ENCODE measurements at regions not wholly inside any gene's neighbourhood (a gene's known extent, or its start where the extent isn't known, plus 50 kb on each side); places are given as distances from the start of the nearest gene placed in this dataset.

GRCh38 chr12:126760092-126760491 lies 1506.9 kb upstream of the TMEM132C start:
- peaks cover 9% of the 10 kb centered on the region for H3K36me3 Mint-ChIP-seq
- H3K27ac Mint-ChIP-seq: no peak overlapping the region
- H3K9me3 Mint-ChIP-seq (ENCODE audit: low read depth): peaks cover 22% of the 10 kb centered on the region
- H3K27me3 Mint-ChIP-seq: peaks cover 5% of the 10 kb centered on the region
- peaks cover 3% of the 10 kb centered on the region for H3K4me1 Mint-ChIP-seq (ENCODE audit: low read depth)
- no peak overlapping the region for H3K4me3 Mint-ChIP-seq

- Mint-ChIP-seq H3K9me3 (ENCODE audit: low read depth) (peaks cover 22% of the 10 kb centered on the region), H3K4me1 (ENCODE audit: low read depth) (peaks cover 3% of the 10 kb centered on the region), H3K27ac (peak overlapping the region; percentile 62), H3K4me3 (no peak overlapping the region), H3K36me3 (peaks cover 9% of the 10 kb centered on the region), H3K27me3 (peaks cover 5% of the 10 kb centered on the region)
Measured at GRCh38 chr12:126761420-126761819, 1505.5 kb upstream of the TMEM132C start.

DNA sequence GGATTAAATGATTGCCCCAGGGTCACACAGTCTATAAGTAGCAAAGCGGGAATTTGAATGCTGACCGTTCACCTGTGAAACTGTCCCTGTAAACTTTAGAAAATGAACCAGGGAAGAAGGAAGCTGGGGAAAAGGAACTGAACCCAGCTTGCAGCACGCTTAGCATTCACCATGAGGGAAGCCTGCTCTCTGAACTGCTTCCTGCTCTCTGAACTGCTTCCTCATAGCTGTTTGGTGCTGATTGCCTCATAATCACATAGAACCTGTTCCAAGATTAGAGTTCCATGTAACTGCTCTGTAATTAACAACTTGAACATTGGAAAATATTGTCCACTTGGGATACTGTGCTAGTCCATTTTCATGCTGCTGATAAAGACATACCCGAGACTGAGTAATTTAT lies 1504.8 kb upstream of the TMEM132C start:
- Mint-ChIP-seq H3K27me3 (peaks cover 2% of the 10 kb centered on the region), H3K4me3 (no peak overlapping the region), H3K4me1 (ENCODE audit: low read depth) (peaks cover 3% of the 10 kb centered on the region), H3K36me3 (peaks cover 9% of the 10 kb centered on the region), H3K9me3 (ENCODE audit: low read depth) (peaks cover 22% of the 10 kb centered on the region), H3K27ac (no peak overlapping the region)

DNA sequence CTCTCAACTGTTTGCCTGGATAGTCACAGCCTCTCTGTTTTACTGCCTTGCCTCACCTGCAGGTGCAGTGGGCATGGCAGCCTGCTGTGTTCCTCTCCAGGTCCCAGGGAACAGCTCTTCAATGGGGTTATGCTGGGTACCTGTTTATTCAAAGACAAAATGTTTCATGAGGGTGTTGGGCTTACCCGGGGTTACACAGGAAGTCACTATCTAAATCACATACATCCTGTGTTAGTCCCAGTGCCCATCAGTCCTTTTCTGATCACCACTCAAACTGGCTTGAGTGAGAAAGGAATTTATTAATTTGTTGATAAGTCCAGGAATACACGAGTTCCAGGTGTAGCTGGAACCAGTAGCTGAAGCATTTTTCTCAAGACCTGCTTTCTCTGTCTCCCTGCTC lies 1503.6 kb upstream of the TMEM132C start:
- H3K9me3 Mint-ChIP-seq (ENCODE audit: low read depth): peaks cover 26% of the 10 kb centered on the region
- H3K36me3 Mint-ChIP-seq: peaks cover 9% of the 10 kb centered on the region
- H3K27me3 Mint-ChIP-seq: peaks cover 2% of the 10 kb centered on the region
- H3K4me1 Mint-ChIP-seq (ENCODE audit: low read depth): peaks cover 5% of the 10 kb centered on the region
- no peak overlapping the region for H3K27ac Mint-ChIP-seq
- H3K4me3 Mint-ChIP-seq: no peak overlapping the region

DNA sequence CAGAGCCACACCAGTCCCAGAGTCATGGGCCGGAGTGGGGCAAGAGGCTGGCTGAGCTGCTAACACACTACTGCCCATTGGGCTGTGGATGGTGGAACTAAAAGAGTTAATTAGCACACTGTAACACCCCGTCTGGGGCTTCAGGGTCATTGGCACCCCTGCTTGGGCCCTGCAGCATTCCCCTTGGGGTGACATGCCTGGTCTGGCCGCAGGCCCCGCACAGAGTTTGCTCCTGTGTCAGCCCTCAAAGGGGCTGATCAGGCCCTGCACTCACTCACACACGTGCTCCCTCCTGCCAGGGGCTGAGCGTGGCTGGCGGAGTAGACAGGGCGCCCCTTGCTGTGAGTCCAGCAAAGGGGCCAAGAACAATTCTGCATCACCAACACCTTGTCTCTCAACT lies 1499.6 kb upstream of the TMEM132C start:
- H3K27ac Mint-ChIP-seq: no peak overlapping the region
- peaks cover 32% of the 10 kb centered on the region for H3K9me3 Mint-ChIP-seq (ENCODE audit: low read depth)

DNA sequence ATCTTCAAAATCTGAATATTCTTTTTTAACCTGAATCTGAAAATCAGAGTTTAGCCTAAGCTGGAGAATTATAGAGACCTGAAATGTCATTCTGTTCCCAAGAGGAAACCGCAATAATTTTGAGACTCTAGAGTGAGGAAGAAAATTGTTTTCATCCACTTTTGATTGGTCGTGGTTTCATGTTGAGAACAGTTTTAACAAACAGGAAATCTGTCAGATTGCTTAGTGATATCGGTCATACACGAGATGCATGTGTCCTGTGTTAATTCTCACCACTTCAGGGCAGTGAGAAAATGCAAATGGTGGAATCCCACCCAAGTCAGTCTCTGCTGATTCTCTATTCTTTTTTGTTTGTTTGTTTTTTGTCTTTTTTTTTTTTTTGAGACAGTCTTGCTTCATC lies 1498.5 kb upstream of the TMEM132C start:
- Mint-ChIP-seq H3K27me3 (no peaks in the 10 kb centered on the region), H3K9me3 (ENCODE audit: low read depth) (peaks cover 26% of the 10 kb centered on the region), H3K27ac (no peak overlapping the region), H3K36me3 (peaks cover 8% of the 10 kb centered on the region), H3K4me3 (no peak overlapping the region), H3K4me1 (ENCODE audit: low read depth) (peaks cover 14% of the 10 kb centered on the region)

More for the DNA sequence above, 1499.6 kb upstream of the TMEM132C start:
- H3K4me3 Mint-ChIP-seq: no peak overlapping the region
- H3K36me3 Mint-ChIP-seq: peaks cover 8% of the 10 kb centered on the region
- peaks cover 2% of the 10 kb centered on the region for H3K27me3 Mint-ChIP-seq
- peaks cover 10% of the 10 kb centered on the region for H3K4me1 Mint-ChIP-seq (ENCODE audit: low read depth)

DNA sequence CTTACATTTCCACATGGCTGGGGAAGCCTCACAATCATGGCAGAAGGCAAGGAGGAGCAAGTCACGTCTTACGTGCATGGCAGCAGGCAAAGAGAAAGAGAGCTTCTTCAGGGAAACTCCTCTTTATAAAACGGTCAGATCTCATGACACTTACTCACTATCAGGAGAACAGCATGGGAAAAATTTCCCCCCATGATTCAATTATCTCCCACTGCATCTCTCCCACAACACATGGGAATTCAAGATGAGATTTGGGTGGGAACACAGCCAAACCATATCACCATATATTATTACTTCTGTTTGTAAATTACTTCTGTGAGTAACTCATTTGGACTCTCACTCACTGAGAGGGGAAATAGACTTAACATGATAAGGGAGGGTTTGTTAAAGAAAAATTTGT lies 1496.8 kb upstream of the TMEM132C start:
- Mint-ChIP-seq H3K9me3 (ENCODE audit: low read depth) (peaks cover 19% of the 10 kb centered on the region), H3K36me3 (peaks cover 3% of the 10 kb centered on the region), H3K27me3 (peaks cover 3% of the 10 kb centered on the region)

GRCh38 chr12:126772171-126772864 lies 1494.7 kb upstream of the TMEM132C start:
- Mint-ChIP-seq H3K4me3 (peak overlapping the region; percentile 85), H3K27me3 (peaks cover 3% of the 10 kb centered on the region), H3K9me3 (ENCODE audit: low read depth) (peaks cover 19% of the 10 kb centered on the region), H3K36me3 (peaks cover 3% of the 10 kb centered on the region), H3K4me1 (ENCODE audit: low read depth) (peaks cover 14% of the 10 kb centered on the region), H3K27ac (peak overlapping the region; percentile 95)

More for the DNA sequence above, 1496.8 kb upstream of the TMEM132C start:
- H3K27ac Mint-ChIP-seq: no peak overlapping the region
- H3K4me3 Mint-ChIP-seq: peak overlapping the region; percentile 21
- H3K4me1 Mint-ChIP-seq (ENCODE audit: low read depth): peaks cover 14% of the 10 kb centered on the region

DNA sequence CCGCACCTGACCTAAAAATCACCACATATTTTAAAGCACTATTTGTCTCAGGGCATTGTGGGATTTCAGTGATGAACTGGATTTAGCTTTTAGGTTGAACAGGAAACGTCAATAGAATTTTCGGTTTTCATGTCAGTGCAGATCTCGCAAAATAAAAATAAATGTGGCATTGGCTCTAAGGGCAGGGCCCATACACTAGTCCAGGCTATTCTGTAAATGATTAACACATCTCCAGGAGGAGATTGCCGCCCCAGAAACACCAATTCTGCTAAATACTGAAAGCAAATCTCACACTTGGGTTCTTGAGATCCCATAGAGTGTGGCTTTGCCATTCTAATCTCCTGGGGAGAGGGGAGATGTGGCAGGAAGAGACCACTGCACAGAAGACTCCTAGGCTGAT lies 1494.0 kb upstream of the TMEM132C start:
- Mint-ChIP-seq H3K4me3 (no peak overlapping the region), H3K9me3 (ENCODE audit: low read depth) (peaks cover 19% of the 10 kb centered on the region), H3K36me3 (peaks cover 3% of the 10 kb centered on the region), H3K27ac (peak overlapping the region; percentile 30), H3K4me1 (ENCODE audit: low read depth) (peaks cover 14% of the 10 kb centered on the region), H3K27me3 (peaks cover 3% of the 10 kb centered on the region)

DNA sequence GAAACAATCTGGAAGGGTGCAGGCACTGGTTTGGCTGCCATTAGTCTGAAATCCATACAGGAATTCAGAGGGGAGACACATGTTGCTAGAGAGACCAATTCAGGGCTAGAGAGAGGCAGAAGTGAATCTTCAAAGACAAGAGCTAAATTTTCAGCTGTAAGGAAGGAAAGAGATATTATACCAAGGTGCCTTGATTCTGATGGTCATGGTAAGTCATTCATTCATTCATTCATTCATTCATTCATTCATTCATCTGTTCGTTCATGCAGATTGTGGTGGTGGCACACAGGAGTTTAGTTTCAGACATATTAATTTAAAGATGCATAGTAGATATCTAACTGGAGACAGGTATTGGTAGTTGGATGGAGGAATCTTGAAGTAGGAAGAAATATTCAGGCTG lies 1493.5 kb upstream of the TMEM132C start:
- Mint-ChIP-seq H3K4me3 (no peak overlapping the region), H3K36me3 (peaks cover 3% of the 10 kb centered on the region), H3K9me3 (ENCODE audit: low read depth) (peaks cover 14% of the 10 kb centered on the region), H3K27ac (peak overlapping the region; percentile 30), H3K4me1 (ENCODE audit: low read depth) (peaks cover 12% of the 10 kb centered on the region), H3K27me3 (peaks cover 3% of the 10 kb centered on the region)

GRCh38 chr12:126776026-126776655 lies 1490.8 kb upstream of the TMEM132C start:
- H3K27ac Mint-ChIP-seq: no peak overlapping the region

GRCh38 chr12:126780343-126780742 lies 1486.6 kb upstream of the TMEM132C start:
- Mint-ChIP-seq H3K27me3 (no peaks in the 10 kb centered on the region), H3K4me1 (ENCODE audit: low read depth) (no peaks in the 10 kb centered on the region), H3K27ac (no peak overlapping the region), H3K9me3 (ENCODE audit: low read depth) (no peaks in the 10 kb centered on the region), H3K4me3 (no peak overlapping the region), H3K36me3 (no peaks in the 10 kb centered on the region)

More at GRCh38 chr12:126776026-126776655, 1490.8 kb upstream of the TMEM132C start:
- Mint-ChIP-seq H3K9me3 (ENCODE audit: low read depth) (peaks cover 10% of the 10 kb centered on the region), H3K4me1 (ENCODE audit: low read depth) (peaks cover 10% of the 10 kb centered on the region), H3K4me3 (no peak overlapping the region), H3K36me3 (peaks cover 3% of the 10 kb centered on the region), H3K27me3 (peaks cover 3% of the 10 kb centered on the region)

- Mint-ChIP-seq H3K4me3 (no peak overlapping the region), H3K27ac (no peak overlapping the region), H3K4me1 (ENCODE audit: low read depth) (no peaks in the 10 kb centered on the region)
Measured at GRCh38 chr12:126781593-126781992, 1485.4 kb upstream of the TMEM132C start.

DNA sequence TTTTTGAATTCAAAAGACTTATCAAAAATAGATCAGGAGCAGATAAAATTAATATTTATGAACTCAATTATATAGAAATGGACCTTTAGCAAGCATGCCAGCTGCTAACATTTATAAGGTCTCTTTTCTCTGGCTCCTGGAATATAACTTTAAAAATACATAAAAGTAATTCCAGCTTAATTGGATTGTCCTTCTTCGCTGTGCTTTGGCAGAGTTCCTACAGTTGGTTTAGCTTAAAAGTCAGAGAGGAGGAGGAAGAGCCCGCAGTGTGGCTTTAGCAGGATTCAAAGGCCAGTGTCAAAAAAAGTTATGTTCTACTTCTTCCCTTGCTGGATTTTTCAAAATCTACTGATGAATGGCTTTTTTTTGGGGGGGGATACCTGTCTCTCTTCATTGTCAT lies 1484.9 kb upstream of the TMEM132C start:
- Mint-ChIP-seq H3K27ac (no peak overlapping the region), H3K36me3 (no peaks in the 10 kb centered on the region), H3K27me3 (no peaks in the 10 kb centered on the region), H3K9me3 (ENCODE audit: low read depth) (no peaks in the 10 kb centered on the region), H3K4me3 (no peak overlapping the region), H3K4me1 (ENCODE audit: low read depth) (no peaks in the 10 kb centered on the region)

More at GRCh38 chr12:126781593-126781992, 1485.4 kb upstream of the TMEM132C start:
- H3K36me3 Mint-ChIP-seq: no peaks in the 10 kb centered on the region
- H3K27me3 Mint-ChIP-seq: no peaks in the 10 kb centered on the region
- H3K9me3 Mint-ChIP-seq (ENCODE audit: low read depth): no peaks in the 10 kb centered on the region

DNA sequence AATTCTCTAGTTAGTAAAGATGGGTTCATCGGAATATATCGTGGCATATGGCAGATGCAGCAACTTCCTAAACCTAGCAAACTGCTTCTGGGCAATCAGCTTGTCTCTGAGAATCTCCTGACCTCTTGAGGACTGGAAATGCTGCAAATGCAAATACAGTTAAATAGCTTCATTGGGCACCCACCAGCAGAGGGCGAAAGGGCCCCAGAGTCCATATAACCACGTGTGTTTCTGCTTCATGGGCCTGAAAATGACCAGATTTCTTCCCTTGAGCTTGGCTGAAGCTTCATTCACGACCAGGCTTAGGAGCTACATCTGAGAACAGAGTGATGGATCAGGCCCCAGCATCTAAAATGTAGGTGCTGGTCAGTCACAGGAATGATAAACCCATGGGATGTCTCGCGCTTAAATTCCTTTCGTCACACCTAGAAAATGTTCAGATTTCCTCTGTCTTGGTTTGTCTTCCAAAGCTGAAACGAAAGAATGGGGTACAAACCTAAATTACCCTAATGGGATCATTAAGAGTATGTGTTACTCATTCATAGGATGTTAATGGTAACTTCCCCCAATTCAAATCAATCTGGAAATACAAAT lies 1482.5 kb upstream of the TMEM132C start:
- Mint-ChIP-seq H3K27ac (no peak overlapping the region), H3K9me3 (ENCODE audit: low read depth) (peaks cover 5% of the 10 kb centered on the region), H3K27me3 (no peaks in the 10 kb centered on the region), H3K4me3 (no peak overlapping the region), H3K4me1 (ENCODE audit: low read depth) (no peaks in the 10 kb centered on the region), H3K36me3 (no peaks in the 10 kb centered on the region)
